IMR-90 (cell line): ENCODE measurements at regions not wholly inside any gene's neighbourhood (a gene's known extent, or its start where the extent isn't known, plus 50 kb on each side); places are given as distances from the start of the nearest gene placed in this dataset.

Source experiments
- ATAC-seq: fragments of 200-7000 bp; cut with Tn5 transposase; 2 replicates; pipeline ENCODE4 v1.9.1; 2020; ENCODE audit warnings: low read depth, mild to moderate bottlenecking, moderate library complexity
- BruUV-seq: library from RNA; stranded (reverse); fragments of 400-500 nt; replicated peaks from 2 replicates; lab custom pipeline; 2021; lab: Mats Ljungman, UMichigan
- CTCF ChIA-PET: fragments of 300-600 bp; formaldehyde crosslinking; extraction: SDS; loops from one replicate; lab custom pipeline; 2021; ENCODE audit warnings: antibody characterized with exemption; lab: Yijun Ruan, JAX
- POLR2A ChIA-PET: fragments of 300-600 bp; sonication (Branson Sonifier 250); formaldehyde crosslinking; loops from one replicate; lab custom pipeline; 2022; ENCODE audit warnings: antibody characterized with exemption; ENCODE audit not compliant: unreplicated experiment; lab: Charles Lee
- DNase-seq: peaks from one replicate; pipeline ENCODE4 v3.0.0; 2013
- H2AFZ ChIP-seq: replicated peaks from 2 replicates; pipeline ENCODE3; 2013; ENCODE audit warnings: low read length, mild to moderate bottlenecking; ENCODE audit not compliant: poor library complexity
- H2AK5ac ChIP-seq: 2 replicates; pipeline ENCODE4 v1.6.1; 2013; ENCODE audit warnings: low read depth, low read length, inconsistent platforms
- H2AK9ac ChIP-seq: replicated peaks from 2 replicates; pipeline ENCODE3; 2013; ENCODE audit warnings: mild to moderate bottlenecking, low read depth, low read length, moderate library complexity; ENCODE audit not compliant: poor library complexity
- H2BK120ac ChIP-seq: 2 replicates; pipeline ENCODE4 v1.6.1; 2013; ENCODE audit warnings: low read depth, low read length, inconsistent platforms
- H2BK15ac ChIP-seq: 3 replicates; pipeline ENCODE4 v1.6.1; 2013; ENCODE audit warnings: low read depth, low read length, inconsistent platforms
- H2BK20ac ChIP-seq: 2 replicates; pipeline ENCODE4 v1.6.1; 2013; ENCODE audit warnings: low read depth, mild to moderate bottlenecking, inconsistent platforms, low read length, moderate library complexity
- H2BK5ac ChIP-seq: 2 replicates; pipeline ENCODE4 v1.6.1; 2013; ENCODE audit warnings: mild to moderate bottlenecking, low read depth, low read length, inconsistent platforms; ENCODE audit not compliant: poor library complexity, severe bottlenecking
- H3K14ac ChIP-seq: replicated peaks from 2 replicates; pipeline ENCODE4 v1.6.1; 2013; ENCODE audit warnings: low read depth, low read length, inconsistent platforms
- H3K18ac ChIP-seq: 2 replicates; pipeline ENCODE4 v1.6.1; 2013; ENCODE audit warnings: low read depth, low read length, control low read depth
- H3K23ac ChIP-seq: 2 replicates; pipeline ENCODE4 v1.6.1; 2013; ENCODE audit warnings: low read depth, low read length, inconsistent platforms
- H3K27ac ChIP-seq: 2 replicates; pipeline ENCODE4 v1.5.1; 2013; ENCODE audit warnings: mild to moderate bottlenecking, control low read depth, low read length; ENCODE audit not compliant: insufficient read depth
- H3K27me3 ChIP-seq: 2 replicates; pipeline ENCODE4 v1.6.1; 2013; ENCODE audit warnings: low read length; ENCODE audit not compliant: control insufficient read depth, insufficient read depth
- H3K36me3 ChIP-seq: 2 replicates; pipeline ENCODE4 v1.6.1; 2013; ENCODE audit warnings: low read length, mixed read lengths; ENCODE audit not compliant: control insufficient read depth, insufficient read depth
- H3K4ac ChIP-seq: 2 replicates; pipeline ENCODE4 v1.6.1; 2013; ENCODE audit warnings: low read depth, low read length, inconsistent platforms
- H3K4me1 ChIP-seq: 2 replicates; pipeline ENCODE4 v1.6.1; 2013; ENCODE audit warnings: low read length, mixed read lengths; ENCODE audit not compliant: control insufficient read depth, insufficient read depth
- H3K4me2 ChIP-seq: 2 replicates; pipeline ENCODE4 v1.6.1; 2013; ENCODE audit warnings: low read depth, mild to moderate bottlenecking, control low read depth, low read length, moderate library complexity
- H3K4me3 ChIP-seq: 2 replicates; pipeline ENCODE4 v1.5.1; 2013; ENCODE audit warnings: low read depth, mild to moderate bottlenecking, control low read depth, low read length, moderate library complexity; ENCODE audit not compliant: insufficient read depth
- H3K56ac ChIP-seq: 2 replicates; pipeline ENCODE4 v1.6.1; 2013; ENCODE audit warnings: low read length, inconsistent platforms; ENCODE audit not compliant: insufficient read depth; ENCODE audit errors: extremely low read depth
- H3K79me1 ChIP-seq, 2 experiments: 2 replicates each; pipeline ENCODE4 v1.6.1; 2013; ENCODE audit warnings: low read length in 2 of 2, inconsistent platforms in 1 of 2, low read depth in 1 of 2
- H3K9ac ChIP-seq: 2 replicates; pipeline ENCODE4 v1.6.1; 2013; ENCODE audit warnings: low read depth, low read length, control low read depth
- H3K9me1 ChIP-seq: 2 replicates; pipeline ENCODE4 v1.6.1; 2013; ENCODE audit warnings: low read length, inconsistent platforms; ENCODE audit not compliant: insufficient read depth
- H3K9me3 ChIP-seq: 2 replicates; pipeline ENCODE4 v1.6.1; 2013; ENCODE audit warnings: low read length; ENCODE audit not compliant: control insufficient read depth, insufficient read depth
- H4K20me1 ChIP-seq: 2 replicates; pipeline ENCODE4 v1.6.1; 2013; ENCODE audit warnings: low read length, inconsistent platforms; ENCODE audit not compliant: insufficient read depth
- H4K5ac ChIP-seq: 2 replicates; pipeline ENCODE4 v1.6.1; 2013; ENCODE audit warnings: mild to moderate bottlenecking, low read depth, low read length, control low read depth
- H4K8ac ChIP-seq, 2 experiments: 2 replicates each; pipeline ENCODE4 v1.6.1; 2013; ENCODE audit warnings: low read depth in 2 of 2, low read length in 2 of 2, control low read depth in 1 of 2, inconsistent platforms in 1 of 2
- H4K91ac ChIP-seq: 2 replicates; pipeline ENCODE4 v1.6.1; 2013; ENCODE audit warnings: low read depth, low read length, inconsistent platforms; ENCODE audit not compliant: insufficient read depth
- BHLHE40 ChIP-seq: fragments of 150-350 bp; IDR thresholded peaks from 2 replicates; pipeline ENCODE4 v1.6.1; 2016; ENCODE audit warnings: mild to moderate bottlenecking, low read depth, low read length
- FOS ChIP-seq: fragments of 150-350 bp; IDR thresholded peaks from 2 replicates; pipeline ENCODE4 v1.6.1; 2016; ENCODE audit warnings: low read depth, low read length
- MAFK ChIP-seq: IDR thresholded peaks from 2 replicates; pipeline ENCODE4 v1.6.1; 2012; ENCODE audit warnings: low read depth, low read length, improper control_type of control experiment
- POLR2A ChIP-seq: IDR thresholded peaks from 2 replicates; pipeline ENCODE4 v1.6.1; 2012; ENCODE audit warnings: mild to moderate bottlenecking, low read depth, low read length
- RAD21 ChIP-seq: IDR thresholded peaks from 2 replicates; pipeline ENCODE4 v1.6.1; 2012; ENCODE audit warnings: low read length, improper control_type of control experiment
- RFX5 ChIP-seq: IDR thresholded peaks from 2 replicates; pipeline ENCODE4 v1.8.0; 2012; ENCODE audit warnings: low read depth, mild to moderate bottlenecking, low read length, moderate library complexity
- WGBS, 2 experiments: methylation state at CpG; one replicate each; pipeline versions ENCODE4 v1.1.5 to v1.1.7; 2013; ENCODE audit warnings: missing lambda C conversion rate in 2 of 2; ENCODE audit not compliant: insufficient read length in 1 of 2; ENCODE audit errors: extremely low coverage in 2 of 2; 5-methylcytosine and 5-hydroxymethylcytosine counted together
- dilution Hi-C: fragments of 300-500 bp; cut with HindIII; formaldehyde crosslinking; loops from one replicate; pipeline ENCODE4 v1.14.3; 2018; ENCODE audit warnings: low sequenced_read_pairs; ENCODE audit not compliant: unreplicated experiment
- in situ Hi-C: fragments of 300-500 bp; cut with MboI; formaldehyde crosslinking; loops from 3 replicates; pipeline ENCODE4 v1.14.3; 2019; ENCODE audit warnings: low sequenced_read_pairs, inconsistent platforms, mixed read lengths
- intact Hi-C: fragments of 100-400 bp; cut with micrococcal nuclease; formaldehyde crosslinking; loops from 2 replicates; pipeline ENCODE4 v1.10.0; 2022
- TF ChIP-seq, protein P1 (sequence below): fragments of 150-350 bp; IDR thresholded peaks from 2 replicates; pipeline ENCODE4 v1.6.1; 2016; ENCODE audit warnings: low read depth, mild to moderate bottlenecking, low read length, moderate library complexity, borderline replicate concordance
- TF ChIP-seq, protein P2 (sequence below): fragments of 150-350 bp; IDR thresholded peaks from 2 replicates; pipeline ENCODE4 v1.6.1; 2017; ENCODE audit warnings: mild to moderate bottlenecking, antibody characterized with exemption, low read length, low read depth
- TF ChIP-seq, protein P3 (sequence below): conservative IDR thresholded peaks from 2 replicates; pipeline ENCODE4 v1.5.1; 2012; ENCODE audit warnings: mild to moderate bottlenecking, low read depth, low read length, improper control_type of control experiment

DNA sequence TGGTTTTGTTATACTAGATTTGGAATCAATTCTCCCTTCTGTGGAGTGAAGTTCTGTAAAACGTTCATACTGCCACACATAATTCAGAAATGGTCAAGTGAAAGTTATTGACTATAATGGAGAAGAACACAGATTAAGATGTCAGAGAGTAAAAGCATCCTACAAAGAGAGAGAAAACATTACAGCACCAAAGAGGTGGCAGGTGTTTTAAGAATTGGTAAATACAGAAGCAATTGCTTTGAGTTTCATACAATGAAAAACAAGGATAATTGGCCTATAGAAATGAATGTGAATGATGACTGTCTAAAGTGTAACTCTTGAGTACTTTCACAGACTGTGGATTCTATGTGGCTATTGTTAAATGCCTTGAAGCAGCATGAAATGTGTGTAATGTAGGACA lies 435.6 kb upstream of the SMIM31 start:
- Histone ChIP-seq H3K9ac (no peak overlapping the region), H2BK5ac (no peak overlapping the region), H3K4me3 (no peak overlapping the region), H2AK5ac (no peak overlapping the region), H3K9me3 (0 out of 2 replicates have a peak, but pooled peaks cover 2% of the 10 kb centered on the region), H3K4me2 (no peak overlapping the region), H3K56ac (no peak overlapping the region), H2BK15ac (no peak overlapping the region), H3K27ac (no peak overlapping the region), H3K27me3 (no peaks in the 10 kb centered on the region), H4K5ac (no peak overlapping the region), H2BK120ac (no peak overlapping the region), H2AK9ac (no peak overlapping the region), H3K4me1 (no peaks in the 10 kb centered on the region), H3K14ac (no peak overlapping the region), H3K23ac (no peak overlapping the region), H3K9me1 (no peaks in the 10 kb centered on the region), H3K36me3 (no peaks in the 10 kb centered on the region), H4K91ac (no peak overlapping the region), H2BK20ac (no peak overlapping the region; the same call in 1 of the 2 replicates), H3K18ac (no peak overlapping the region), H4K20me1 (no peaks in the 10 kb centered on the region), H3K4ac (no peak overlapping the region), H3K79me1 (no peaks in the 10 kb centered on the region), H4K8ac (no peak overlapping the region), H2AFZ (no peak overlapping the region)
- no TSS peak for BruUV-seq
- ATAC-seq = no peak
- in situ Hi-C loops (no loop called here), intact Hi-C loops (no loop called here), dilution Hi-C loops (no loop called here)
- CTCF ChIA-PET = no interaction called here
- WGBS, 2 experiments = no CpG with 5 or more reads among the region's 1 CpG
- no peak for TF ChIP-seq BHLHE40
- no peak for TF ChIP-seq RFX5
- TF ChIP-seq, protein P1, sequence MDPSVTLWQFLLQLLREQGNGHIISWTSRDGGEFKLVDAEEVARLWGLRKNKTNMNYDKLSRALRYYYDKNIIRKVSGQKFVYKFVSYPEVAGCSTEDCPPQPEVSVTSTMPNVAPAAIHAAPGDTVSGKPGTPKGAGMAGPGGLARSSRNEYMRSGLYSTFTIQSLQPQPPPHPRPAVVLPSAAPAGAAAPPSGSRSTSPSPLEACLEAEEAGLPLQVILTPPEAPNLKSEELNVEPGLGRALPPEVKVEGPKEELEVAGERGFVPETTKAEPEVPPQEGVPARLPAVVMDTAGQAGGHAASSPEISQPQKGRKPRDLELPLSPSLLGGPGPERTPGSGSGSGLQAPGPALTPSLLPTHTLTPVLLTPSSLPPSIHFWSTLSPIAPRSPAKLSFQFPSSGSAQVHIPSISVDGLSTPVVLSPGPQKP = no peak
- no peak for TF ChIP-seq RAD21
- TF ChIP-seq, protein P2, sequence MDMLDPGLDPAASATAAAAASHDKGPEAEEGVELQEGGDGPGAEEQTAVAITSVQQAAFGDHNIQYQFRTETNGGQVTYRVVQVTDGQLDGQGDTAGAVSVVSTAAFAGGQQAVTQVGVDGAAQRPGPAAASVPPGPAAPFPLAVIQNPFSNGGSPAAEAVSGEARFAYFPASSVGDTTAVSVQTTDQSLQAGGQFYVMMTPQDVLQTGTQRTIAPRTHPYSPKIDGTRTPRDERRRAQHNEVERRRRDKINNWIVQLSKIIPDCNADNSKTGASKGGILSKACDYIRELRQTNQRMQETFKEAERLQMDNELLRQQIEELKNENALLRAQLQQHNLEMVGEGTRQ = no peak
- TF ChIP-seq, protein P3, sequence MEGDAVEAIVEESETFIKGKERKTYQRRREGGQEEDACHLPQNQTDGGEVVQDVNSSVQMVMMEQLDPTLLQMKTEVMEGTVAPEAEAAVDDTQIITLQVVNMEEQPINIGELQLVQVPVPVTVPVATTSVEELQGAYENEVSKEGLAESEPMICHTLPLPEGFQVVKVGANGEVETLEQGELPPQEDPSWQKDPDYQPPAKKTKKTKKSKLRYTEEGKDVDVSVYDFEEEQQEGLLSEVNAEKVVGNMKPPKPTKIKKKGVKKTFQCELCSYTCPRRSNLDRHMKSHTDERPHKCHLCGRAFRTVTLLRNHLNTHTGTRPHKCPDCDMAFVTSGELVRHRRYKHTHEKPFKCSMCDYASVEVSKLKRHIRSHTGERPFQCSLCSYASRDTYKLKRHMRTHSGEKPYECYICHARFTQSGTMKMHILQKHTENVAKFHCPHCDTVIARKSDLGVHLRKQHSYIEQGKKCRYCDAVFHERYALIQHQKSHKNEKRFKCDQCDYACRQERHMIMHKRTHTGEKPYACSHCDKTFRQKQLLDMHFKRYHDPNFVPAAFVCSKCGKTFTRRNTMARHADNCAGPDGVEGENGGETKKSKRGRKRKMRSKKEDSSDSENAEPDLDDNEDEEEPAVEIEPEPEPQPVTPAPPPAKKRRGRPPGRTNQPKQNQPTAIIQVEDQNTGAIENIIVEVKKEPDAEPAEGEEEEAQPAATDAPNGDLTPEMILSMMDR = no peak
- TF ChIP-seq FOS = no peak
- TF ChIP-seq POLR2A = no peak
- no peak for TF ChIP-seq MAFK
- POLR2A ChIA-PET = no interaction called here
- no peak for DNase-seq
